GM19043 (cell line): ENCODE measurements at regions not wholly inside any gene's neighbourhood (a gene's known extent, or its start where the extent isn't known, plus 50 kb on each side); places are given as distances from the start of the nearest gene placed in this dataset.

Experiments used
- ATAC-seq: cut with Tn5 transposase; IDR thresholded peaks from one replicate; pipeline ENCODE4 v1.9.1; 2021; ENCODE audit warnings: low read depth; ENCODE audit not compliant: unreplicated experiment

DNA sequence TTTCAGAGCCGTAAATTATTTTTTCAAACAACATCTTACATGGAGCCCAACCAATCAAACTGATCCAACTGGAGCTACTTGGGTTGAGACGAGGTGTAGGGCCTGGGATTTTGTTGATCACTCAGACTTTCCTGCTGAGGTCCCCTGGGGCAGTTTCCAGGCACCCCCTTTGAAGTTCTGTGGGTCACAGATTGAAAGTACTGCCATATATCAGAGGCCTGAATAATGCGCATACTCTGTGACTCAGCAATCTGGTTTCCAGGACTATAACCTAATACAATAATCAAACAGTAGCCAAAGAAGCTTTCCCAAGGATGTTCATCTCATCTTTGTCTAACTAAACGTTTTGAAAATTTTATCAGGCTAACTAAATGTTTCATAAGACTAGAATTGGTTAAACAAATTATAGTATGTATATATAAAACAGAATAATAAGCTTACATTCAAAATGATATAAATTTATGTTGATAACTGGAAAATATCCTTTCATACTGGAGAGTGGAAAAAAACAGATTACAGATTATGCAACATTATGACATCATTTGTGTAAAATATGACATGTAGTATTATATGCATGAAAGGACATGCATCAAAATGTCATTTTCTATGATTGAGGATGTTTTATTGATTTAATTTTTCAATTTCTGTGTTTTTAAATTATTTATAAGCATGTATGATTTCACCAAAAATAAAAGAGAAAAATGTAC lies 617.1 kb downstream of the NTRK3 start:
- ATAC-seq: no peak

DNA sequence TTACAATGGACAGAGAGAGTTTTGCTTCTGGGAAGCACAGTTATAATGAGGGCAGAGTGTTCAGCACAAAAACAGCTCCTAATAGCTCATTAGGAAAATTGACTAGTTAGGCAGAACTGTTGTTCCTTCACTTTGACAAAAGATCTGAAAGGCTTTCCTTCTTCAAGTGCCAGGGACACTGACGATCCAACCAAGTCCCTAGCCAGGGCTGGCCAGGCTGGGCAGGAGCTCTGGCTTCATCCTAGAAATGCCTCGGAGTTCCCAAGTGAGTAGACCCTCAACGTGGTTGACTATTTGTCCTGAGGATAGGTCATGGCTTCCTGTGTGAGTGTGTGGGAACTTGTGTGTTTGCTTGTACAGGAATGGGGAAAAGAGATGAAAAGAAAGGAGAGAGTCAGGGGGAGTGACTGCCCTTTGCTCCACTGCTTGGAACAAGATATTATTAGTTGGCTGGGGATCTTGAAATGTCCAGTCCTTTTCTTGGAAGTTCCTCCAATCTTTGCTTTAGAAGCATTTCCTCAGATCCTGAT lies 617.9 kb downstream of the NTRK3 start:
- ATAC-seq: no peak

DNA sequence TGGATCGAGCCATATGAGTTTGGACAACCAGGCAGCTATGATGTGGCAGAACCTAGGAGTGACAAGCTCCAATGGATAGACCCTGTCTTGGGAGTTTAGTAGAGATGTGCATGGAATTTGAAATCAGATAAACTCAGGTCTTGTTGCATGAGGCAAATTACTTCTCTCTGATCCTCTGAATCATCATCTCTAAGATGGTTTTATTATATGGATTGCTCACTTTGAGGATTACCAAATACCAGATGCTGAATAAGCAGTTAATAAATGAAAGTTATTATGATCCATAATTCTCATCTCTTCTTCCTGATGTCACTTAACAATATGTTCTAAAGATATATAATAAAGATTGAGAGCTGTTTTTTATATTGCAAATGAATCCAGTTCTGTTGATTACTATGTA lies 622.2 kb downstream of the NTRK3 start:
- no peak for ATAC-seq

DNA sequence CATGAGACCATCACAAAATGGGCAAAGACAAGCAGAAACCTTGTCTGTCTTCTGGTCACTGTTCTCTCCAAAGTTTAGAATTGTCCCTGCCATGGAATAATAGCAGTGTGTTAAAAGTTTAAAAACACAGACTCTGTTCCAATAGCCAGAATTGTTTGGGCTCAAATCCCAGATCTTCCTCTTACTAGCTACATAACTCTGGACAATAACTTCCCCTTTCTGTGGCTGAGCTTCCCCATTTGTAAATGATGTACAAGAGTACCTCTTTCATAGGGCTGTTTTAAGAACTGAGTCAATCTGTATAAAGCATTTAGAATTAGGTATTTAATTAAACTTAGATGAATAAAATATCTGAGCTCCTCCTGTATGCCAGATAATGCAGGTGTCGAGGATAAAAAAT lies 623.0 kb downstream of the NTRK3 start:
- ATAC-seq: no peak

DNA sequence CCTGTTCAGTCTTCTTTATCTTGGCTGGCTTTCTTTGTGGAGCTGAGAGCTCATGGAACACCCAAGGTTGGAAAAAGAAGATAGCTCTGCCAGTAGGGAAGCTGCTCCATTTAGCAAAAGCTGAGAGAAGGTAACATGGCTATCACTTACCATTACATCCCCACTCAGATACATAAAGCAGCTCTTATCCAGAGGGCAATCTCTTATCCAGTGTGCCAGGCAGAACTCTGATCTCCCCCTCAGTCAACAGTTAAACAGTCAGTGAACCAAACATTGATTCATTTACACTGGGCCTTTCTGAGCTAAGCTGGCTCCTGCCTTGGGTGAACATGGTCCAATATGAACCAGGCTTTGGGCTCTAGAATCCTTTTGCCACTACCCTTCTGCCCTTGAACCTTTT lies 624.2 kb downstream of the NTRK3 start:
- ATAC-seq: no peak

DNA sequence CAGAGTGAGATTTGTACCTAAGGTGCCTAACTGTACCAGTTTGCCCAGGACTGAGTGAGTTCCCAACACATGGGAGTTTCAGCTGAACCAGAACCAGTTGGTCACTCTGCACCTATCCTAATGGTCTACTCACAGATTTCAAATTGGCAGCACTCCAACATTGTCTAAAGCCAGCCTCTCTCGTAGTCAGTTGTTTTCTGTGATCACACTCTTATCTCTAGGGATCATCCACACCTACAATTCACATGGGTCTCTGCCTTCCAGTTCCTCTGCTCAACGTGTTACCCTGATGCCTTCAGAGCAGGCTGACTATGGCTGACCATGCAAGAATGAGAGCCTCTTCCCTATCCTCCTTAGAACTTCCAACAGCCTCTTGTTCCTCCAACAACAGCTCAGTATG lies 624.8 kb downstream of the NTRK3 start:
- ATAC-seq: no peak

DNA sequence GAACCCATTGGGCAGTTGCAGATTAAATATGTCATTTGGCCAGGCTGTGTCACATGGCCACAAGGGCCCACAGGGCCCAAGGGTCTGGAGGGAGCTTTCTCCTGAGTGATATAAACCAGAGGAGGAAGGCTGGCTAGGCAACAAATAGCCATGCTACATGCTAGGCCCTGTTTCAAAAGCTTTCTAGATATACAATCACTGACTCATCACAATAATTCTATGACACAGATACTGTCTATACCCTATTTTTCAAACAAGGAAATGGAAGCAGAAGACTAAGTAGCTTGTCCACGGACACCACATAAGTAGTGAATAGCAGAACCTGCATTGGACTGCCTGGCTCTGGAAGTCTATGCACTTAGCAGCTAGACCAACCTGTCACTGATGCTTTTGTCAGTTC lies 625.4 kb downstream of the NTRK3 start:
- no peak for ATAC-seq

DNA sequence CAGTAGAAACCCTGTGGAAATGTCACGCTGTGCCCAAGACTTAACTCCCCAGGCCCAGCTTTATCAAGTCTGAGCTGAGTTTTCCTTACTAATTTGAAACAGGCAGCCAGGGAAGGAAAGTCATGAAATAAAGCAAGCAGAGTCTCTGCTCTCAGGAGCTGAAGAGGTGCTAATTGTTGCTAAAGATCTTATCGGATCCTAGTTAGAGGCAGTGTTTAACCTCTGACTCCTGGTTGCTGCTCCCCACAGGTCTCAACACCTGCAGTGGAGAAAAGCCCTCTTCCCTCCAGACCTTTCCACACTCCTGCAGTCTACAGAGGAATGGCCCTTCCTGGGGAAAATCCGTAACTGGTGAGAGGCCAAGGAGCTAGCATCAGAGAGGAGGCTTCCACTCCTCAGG lies 628.2 kb downstream of the NTRK3 start:
- no peak for ATAC-seq

DNA sequence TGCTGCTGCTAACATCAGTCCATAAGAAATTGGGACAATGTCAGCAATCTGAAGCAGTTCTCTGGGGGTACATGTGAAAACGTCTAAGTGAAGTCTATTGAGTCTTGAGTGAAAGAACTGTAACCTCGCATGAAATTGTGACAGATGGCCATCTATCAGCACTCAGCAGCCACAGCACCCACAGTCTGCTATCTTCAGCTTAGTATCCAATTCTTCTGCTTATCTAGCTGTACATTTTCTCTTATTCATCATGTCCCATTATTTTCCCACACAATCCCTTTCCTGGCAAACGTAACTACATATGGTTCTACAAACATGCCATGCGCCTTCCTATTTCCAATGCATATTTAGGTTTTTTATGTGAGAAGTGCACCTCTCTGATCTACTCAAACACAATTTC lies 629.7 kb downstream of the NTRK3 start:
- ATAC-seq: no peak

DNA sequence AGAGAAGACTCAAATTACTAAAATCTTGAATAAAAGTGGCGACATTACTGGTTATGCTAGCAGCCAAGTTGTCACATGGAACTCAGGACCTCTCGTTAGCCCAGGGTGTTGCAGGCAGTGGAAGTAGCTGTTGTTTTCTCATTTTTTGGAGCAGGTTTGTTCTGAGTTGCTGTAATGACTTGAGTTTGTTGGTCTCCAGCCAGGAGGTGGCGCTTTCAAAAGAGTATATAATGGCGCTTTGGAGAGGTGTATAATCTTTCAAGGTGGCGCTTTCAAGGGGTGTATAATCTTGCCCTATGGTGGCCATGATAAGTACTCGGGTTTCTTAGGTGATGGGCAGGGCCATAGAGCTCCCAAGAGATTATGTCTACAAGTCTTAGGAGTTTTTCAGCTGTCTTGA lies 632.7 kb downstream of the NTRK3 start:
- no peak for ATAC-seq

DNA sequence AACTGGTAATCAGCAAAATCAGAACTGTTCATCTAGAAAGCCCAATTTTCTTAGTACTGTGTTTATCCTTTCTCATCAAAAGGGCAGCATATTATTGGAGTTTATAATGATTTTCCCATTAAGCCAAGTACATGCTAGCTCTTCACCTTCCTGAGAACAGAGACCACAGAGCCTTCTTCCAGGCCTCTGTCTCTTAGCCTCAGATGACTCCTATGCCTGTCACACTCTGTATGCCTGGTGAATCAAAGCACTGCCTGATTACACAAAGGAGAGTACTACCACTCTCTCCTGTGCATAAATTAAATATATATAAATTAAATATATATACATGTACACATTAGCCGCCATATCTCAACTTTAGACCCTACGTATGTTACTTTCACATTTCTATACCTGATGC lies 636.1 kb downstream of the NTRK3 start:
- no peak for ATAC-seq

DNA sequence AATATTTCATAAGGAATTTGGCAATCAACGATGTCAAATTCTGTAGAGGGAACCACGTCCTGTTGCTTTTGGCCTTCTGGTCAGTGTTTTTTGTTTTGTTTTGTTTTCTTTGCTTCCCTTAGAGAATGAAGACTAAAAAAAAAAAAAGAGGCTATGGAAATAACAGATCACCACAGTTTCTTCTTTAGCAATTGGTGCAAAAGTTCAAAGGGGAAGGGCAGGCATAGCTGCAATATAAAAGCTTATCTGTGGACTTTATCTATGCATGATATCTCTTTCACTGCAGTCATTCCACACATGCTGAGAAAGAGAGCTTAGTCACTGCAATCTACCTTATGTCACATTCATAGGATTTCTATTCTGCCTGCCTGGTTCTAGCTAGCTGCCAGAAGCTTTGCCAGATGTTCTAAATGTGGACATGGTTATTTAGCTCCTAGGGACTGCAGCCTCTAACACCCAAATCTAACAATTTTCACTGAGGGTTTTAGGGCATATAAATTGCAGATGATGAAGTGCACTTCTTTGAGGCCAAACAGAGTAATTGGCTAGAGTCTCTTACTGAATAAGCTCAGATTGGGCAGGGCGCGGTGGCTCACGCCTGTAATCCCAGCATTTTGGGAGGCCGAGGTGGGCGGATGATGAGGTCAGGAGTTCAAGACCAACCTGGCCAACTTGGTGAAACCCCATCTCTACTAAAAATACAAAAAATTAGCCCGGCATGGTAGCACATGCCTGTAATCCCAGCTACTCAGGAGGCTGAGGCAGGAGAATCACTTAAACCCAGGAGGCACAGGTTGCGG lies 637.2 kb downstream of the NTRK3 start:
- no peak for ATAC-seq

DNA sequence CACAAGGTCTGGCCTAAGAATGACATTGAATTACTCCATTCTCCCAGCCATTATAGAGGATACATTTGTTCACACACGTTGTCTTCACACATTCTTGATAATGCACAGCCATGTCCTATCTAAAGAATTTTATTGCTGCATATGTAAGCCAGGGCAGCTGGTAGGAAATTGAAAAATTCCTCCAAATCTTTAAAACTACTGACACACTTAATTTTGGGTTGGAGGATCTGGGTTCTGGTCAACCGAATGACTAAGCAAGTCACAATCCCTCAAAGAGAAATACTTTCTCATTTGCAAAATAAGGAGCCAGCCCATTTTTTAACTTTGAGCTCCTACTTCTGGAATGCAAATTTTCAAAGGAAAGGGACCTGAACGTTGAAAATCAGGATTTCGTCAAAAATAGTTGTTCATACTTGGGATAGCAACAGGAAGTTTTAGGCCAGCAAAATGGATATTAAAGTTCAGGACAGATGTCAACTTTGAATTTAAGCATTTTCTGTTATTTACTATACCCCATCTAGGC lies 638.3 kb downstream of the NTRK3 start:
- no peak for ATAC-seq

DNA sequence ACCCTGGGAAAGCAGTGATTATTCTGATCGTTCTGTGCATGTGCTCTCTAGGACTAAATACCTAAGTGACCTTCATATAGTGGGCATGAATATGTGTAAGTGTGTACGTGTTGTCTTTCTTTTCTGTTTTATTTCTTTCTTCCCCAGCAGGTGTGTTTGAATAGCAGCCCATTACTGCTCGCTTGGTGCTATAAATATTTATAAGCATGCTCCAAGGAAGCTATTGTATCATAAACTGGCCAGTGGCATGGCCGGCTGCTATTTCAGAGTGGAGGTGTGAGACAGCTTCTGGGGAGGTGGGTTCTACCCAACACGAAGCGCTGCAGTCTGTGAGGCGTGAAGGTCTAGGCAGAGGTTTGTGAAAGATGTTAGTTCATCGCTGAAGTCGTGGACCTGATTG lies 641.8 kb downstream of the NTRK3 start:
- no peak for ATAC-seq

DNA sequence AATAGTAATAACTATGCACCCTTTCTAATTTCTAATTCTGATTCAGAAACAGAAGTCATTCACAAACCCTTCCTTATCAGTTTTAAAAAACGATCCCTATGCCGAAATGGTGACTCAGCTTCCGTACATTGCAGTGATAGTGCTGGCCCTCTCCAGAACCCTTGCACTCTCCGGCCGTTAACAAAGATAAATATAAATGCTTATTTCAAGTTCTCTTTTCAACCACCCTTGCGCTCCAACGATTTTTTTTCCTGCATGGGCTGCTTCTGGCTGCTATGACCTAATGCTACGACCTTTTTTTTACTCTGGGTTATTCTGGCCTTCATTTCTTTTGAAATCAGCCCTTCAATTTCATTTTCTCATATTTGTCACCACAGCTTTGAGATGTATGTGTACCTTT lies 646.2 kb downstream of the NTRK3 start:
- no peak for ATAC-seq

DNA sequence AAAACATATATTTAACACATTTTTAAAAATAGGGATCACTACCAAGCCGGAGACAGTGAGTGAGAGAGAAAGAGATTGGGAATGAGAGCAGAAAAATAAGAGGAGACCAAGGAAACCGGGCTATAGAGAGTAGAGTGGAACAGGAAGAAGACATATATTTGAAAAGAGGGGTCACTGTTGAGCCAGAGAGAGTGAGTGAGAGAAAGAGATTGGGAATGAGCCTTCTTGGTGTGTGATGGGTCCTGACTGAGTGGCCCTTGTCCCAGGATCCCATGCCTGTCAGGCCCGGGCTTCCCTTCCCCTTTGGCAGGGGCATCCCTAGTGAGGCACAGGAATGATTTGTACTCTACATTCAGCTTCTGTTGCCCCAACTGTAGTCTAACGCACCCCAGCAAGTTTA lies 646.6 kb downstream of the NTRK3 start:
- no peak for ATAC-seq

DNA sequence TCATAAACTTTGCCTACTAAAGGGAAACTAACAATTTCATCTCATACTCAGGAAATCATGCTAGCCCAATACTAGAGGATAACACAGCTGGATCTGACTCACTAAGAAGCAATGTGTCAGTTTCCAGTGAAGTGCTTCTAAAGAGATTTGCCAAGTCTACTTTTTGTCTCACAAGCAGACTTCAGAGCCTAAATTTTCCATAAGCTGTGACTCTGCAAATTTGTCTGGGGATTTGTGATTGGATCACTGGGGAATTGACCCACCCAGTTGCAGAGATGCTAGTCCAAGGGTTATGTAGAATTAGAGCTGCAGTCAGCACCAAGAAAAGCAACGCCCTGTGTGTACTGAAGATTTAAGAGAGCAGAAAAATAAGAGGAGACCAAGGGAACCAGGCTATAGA lies 647.1 kb downstream of the NTRK3 start:
- ATAC-seq: no peak

DNA sequence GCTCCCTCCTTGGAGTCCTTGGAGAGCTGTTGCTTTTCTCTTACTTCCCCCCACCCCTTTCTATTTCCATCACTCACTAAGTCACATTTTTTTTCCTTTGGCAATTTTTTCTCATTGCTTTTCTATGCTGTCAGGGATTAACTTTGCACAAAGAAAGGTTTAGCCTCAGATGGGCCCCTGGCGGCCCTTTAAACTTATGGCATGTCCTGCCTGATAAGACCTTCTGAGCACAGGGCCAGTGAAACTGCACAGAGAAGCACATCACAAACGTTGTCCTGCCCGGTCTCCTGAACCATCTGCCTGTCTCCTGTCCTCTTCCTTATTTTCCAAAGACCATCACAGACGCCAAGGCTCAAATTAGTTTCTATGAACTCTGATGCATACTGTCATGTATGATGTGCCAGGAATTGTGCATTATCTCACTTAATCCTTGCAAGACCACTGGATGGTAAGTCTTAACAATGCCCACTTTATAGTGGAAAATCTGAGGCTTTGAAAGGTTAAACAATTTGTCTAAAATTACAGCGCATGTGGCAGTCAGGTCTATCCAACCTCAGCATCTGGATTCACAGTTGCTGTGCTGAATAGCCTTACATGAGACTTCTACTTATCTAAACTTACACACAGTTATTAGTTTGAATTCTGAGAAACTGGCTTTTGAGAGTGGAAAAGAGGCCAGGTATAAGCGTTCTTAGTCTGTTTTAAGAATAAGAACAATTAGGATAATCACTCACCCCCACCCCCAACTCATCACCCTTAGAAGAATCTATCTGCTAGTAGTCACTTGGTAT lies 648.1 kb downstream of the NTRK3 start:
- ATAC-seq: no peak

DNA sequence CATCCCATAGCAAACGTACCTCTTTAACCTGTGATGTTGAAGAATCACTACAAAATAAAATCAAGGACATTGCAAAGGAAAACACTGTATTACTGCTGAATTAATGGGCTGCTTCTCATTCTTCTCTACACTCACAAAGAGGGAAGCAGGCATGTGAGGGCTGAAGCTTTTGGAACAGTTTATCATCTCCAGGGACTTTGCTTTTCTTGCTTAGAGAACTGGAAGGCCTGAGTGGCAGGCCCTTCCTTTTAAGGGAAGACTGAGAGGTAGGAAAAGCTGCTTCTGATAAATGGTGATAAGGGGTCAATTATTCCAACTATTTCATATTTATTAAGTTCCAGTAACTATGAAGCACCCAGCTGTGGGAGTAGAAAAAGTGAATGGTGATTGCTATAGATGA lies 649.6 kb downstream of the NTRK3 start:
- no peak for ATAC-seq

DNA sequence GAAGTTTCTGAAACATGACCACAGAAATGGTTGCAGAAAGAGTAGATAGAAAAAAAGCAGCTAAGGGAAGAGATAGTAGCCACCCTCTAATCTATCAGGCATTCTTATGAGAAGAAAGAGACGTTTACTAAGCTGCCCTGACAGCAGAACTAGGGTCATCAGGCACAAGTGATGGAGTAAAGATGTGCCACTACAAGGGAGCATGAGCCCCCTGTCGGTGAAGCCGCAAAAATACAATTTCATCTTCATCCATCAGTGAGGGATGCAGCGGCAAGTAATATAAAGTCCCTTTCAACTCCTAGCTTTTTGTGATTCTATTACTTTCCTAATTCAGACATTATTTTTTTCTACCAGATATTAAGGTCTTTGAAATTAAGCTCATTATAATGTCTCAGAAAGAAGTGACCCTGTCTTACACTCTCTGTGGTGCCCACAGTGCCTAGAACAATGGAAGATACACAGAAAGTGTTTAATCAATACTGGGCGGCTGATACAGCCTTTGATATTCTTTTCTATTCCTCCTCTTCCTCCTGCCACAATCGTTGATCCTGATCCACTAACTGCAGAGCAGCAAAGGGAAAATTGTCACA lies 651.6 kb downstream of the NTRK3 start:
- ATAC-seq: no peak

DNA sequence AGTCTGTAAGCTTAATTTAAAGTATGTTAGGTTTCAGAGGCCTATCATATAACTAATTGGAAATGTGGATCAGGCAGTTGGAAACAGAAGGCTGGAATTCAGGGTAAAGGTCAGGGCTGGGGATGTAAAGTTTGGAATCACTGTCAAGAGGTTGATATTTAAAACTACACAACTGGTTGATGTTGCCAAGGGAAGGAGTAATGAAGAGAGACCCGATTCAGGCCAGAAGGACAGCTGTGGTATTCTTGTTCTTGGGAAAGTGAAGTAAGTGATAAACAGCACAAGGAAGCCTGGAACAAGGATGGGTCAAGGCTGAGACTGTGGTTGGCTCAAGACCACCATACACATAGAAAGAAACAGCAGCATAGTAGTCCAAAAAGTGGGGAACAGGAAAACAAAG lies 654.2 kb downstream of the NTRK3 start:
- ATAC-seq: no peak
